NOMO-1 treated with dmso at 0.1 percent for 144 hours (cell line): ENCODE measurements at regions not wholly inside any gene's neighbourhood (a gene's known extent, or its start where the extent isn't known, plus 50 kb on each side); places are given as distances from the start of the nearest gene placed in this dataset.

Experiments used
- DNase-seq: peaks from one replicate; lab custom pipeline; 2025; ENCODE audit not compliant: unreplicated experiment; lab: John Stamatoyannopoulos, UW

- DNase-seq: no peak
Measured at GRCh38 chr12:92537290-92537960, 165.4 kb upstream of the PLEKHG7 start.

DNA sequence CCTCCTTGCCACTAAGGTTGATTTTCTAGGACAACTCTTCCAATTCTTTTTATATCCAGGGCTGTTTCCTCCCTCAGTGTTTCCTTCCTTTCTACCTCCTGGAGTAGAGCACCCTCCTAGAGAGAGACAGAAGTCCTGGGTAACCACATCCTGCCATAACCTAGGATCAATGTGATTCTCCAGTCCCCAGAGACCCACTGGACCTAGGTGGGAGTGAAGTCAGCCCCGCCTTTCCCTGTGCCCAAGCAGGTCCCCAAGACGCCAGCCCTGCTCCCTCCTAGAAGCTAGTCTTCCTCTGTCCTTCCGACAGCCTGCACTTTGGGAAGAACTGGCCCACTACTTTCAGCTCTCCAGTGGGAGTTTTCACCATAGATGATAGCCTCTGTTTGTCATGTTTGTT is 166.8 kb upstream of the PLEKHG7 start:
- no peak for DNase-seq

DNA sequence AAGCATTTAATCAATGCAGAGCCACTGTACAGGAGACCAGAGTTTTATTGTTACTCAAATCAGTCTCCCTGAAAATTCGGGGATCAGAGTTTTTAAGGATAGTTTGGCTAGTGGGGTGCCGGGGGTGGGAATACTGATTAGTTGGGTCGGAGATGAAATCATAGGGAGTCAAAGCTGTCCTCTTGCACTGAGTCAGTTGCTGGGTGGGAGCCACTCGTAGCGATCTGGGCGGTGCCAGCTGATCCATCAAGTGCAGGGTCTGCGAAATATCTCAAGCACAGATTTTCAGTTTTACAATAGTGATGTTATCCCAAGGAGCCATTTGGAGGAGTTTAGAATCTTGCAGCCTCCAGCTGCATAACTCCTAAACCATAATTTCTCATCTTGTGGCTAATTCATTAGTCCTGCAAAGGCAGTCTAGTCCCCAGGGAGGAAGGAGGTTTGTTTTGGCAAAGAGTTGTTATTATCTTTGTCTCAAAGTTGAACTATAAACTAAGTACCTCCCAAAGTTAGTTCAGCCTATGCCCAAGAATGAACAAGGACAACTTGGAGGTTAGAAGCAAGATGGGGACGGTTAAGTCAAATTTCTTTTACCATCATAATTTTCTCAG is 169.4 kb upstream of the PLEKHG7 start:
- no peak for DNase-seq

GRCh38 chr12:92530706-92531105 is 172.1 kb upstream of the PLEKHG7 start:
- DNase-seq: no peak

GRCh38 chr12:92529944-92530343 is 172.8 kb upstream of the PLEKHG7 start:
- DNase-seq: no peak

DNA sequence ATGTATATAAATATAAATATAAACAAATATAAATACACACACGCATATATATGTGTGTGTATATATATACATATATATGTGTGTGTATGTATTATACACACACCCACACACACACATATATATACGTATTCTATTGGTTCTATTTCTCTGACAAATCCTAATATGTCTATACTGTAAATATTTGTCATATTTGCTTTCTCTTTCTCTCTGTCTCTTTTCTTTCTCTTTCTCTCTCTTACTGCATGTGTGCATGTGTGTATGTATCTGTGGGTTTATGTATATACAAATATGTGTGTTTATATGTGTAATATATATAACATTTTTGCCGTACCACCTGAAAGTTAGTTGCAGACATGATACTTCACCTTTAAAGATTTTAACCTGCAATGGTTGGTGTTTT is 174.2 kb upstream of the PLEKHG7 start:
- no peak for DNase-seq

DNA sequence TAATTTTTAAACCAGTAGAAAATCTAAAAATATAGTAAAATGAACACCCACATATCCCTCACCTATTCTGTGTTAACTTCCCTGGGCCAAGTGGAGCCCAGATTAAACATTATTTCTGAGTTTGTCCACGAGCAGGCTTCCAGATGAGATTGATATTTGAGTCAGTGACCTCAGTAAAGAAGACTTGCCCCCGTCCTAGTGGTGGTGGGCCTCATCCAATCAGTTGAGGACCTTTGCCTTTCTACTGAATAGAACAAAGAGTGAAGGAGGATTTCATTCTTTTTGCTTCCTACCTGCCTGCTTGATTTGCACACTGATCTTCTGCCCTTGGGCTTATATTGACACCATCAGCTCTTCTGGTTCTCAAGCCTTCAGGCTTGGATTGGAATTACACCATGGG is 174.7 kb upstream of the PLEKHG7 start:
- no peak for DNase-seq

DNA sequence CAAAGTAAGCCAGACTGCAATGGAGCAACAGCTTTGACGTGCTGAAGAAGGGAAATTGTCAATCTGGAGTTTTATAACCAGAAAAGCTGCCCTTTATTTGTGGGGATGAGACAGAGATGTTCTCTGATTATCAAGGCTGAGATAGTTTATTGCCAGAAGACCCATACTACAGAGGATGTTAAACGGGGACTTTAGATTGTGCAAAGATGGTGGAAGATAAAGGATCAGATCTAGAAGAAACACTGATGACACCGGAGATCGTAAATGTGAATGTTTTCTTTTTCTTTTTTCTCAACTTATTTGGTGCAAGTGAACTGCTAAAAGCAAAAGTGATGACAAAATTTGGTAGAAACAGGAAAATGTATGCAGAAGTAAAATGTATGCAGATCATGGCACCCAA is 178.3 kb upstream of the PLEKHG7 start:
- no peak for DNase-seq

DNA sequence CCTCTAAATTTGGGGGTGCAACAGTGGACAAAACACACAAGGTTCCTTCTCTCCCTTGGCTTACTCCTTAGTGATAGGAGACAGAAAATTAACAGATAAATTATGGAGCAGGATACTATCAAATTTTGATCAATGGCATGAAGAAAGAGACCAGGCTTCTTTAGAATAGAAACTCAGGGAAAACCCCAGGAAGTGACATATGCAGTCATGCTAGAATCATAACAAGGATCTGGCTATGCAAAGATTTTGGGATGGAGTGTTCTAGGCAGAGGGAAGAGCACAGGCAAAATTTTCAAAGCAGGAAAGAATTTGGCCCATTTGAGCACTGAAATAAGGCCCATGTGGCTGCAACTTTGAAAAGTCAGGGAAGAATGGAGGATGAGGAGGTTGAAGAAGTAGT is 182.3 kb upstream of the PLEKHG7 start:
- no peak for DNase-seq

DNA sequence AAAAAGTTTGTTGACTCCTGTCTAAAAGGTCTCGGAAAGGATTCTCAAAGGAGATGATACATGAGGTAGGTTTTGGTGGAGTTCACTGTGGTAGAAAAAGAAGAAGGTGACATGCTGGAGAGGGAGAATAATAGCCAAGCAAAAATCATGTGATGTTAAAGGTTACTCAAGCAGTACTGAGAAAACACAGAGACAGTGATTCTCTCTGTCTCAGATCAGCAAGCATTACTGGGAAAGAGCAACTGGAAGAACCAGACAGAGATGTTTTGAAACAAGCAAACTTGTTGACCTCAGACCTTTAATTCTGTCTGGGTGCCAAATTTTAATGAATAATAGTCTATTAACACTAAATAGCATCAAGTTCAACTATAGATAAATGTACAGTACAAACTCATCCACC is 183.5 kb upstream of the PLEKHG7 start:
- DNase-seq: no peak

DNA sequence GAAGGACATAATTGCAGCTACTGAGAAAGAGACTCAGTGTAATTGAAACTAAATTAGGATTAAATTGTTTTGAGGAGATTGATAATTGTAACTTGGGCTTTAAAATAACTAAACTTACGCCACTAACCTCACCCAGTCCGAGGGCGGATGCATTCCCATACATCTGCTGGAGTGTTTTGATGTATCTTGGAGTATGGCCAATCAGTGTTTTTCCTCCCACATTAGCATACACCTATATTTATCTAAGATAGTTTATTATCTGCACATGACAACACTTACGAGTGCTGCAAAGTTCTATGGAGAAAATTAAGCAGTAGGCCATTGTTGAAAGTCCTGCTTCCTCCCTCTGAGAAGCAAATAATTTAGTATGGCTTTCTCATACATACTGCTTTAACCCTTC is 184.7 kb upstream of the PLEKHG7 start:
- DNase-seq: no peak

DNA sequence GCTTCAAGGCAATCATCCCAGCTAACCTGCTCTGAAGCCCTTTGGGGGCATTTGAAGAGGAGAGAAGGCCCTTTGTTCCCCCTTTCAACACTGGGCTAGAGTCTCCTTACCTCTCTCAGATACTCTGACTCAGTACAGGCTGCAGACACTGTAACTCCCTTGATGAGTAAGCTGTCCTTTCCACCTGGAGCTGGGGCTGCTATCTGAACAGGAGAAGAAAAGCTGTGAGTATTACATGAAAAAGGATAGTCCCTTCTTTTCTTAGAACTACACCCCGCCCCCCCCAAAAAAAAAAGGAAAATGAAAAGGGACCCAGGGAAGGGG is 186.6 kb upstream of the PLEKHG7 start:
- DNase-seq: no peak

DNA sequence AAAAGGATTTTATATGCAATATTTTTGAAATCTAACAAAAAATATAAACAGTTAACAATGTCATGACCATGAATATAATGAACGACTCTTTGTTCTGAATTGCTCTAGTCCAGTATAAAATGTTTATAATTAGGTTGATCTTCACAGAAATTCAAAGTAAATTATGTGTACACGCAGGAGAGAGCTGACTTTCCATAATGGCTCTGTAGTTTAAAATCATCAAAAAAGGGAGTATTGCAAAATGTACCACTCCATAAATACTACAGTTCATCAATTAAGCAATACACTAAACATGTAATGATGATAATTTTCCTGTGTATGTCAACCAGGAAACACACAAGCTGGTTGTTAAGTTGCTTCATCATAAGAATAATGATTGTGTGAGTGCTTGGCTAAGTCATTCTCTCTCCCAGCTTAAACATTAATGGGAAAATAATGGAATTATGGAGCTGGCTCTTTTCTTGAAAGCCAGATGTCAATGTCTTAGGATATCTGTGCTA is 189.5 kb upstream of the PLEKHG7 start:
- DNase-seq: no peak

- no peak for DNase-seq
Measured at GRCh38 chr12:92511786-92512185, 191.0 kb upstream of the PLEKHG7 start.

DNA sequence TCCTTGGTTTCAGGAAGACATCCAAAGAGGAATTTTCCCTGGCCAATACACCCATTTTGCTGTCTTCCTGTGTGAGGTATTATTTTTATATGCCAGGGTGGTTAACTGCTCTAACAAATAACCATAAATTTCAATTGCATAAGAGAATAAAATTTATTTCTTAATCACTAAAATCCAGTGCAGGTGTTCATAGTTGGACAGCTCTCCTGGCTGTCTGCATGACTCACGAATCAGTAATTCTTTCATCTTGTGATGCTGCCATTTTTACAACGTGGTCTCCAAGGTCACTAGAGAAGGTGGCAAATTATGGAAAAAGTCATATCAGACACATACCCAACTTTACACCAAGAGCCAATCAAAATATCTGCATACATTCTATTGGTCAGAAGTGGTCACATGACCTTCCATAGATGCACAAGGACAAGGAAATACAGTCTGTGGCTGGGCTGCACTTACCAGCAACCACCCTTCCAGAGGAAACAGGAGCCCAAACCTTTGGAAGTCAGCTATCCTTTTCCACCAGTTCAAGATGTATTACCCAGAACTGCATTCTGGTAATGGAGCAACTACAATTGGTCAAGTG is 193.5 kb upstream of the PLEKHG7 start:
- no peak for DNase-seq

GRCh38 chr12:92506891-92507290 is 195.9 kb upstream of the PLEKHG7 start:
- DNase-seq: no peak

DNA sequence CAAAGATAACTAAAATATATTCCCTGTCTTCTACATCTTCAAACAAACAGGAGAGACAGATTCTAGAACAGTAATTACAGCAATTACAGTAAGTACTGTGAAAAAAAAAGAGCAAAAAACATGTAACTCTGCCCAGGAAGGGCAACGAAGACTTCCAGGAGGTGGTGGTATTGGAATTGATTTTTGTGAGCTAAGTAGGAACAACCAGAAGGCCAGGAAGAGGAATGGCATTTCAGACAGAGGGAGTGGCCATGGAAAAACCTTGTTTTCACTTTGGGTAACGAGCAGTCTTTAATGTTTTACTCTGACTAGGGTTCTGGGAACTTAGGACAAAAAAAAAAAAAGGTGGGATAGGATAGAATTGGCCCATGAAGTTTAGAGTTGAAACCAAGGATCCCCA is 196.3 kb upstream of the PLEKHG7 start:
- DNase-seq: no peak

DNA sequence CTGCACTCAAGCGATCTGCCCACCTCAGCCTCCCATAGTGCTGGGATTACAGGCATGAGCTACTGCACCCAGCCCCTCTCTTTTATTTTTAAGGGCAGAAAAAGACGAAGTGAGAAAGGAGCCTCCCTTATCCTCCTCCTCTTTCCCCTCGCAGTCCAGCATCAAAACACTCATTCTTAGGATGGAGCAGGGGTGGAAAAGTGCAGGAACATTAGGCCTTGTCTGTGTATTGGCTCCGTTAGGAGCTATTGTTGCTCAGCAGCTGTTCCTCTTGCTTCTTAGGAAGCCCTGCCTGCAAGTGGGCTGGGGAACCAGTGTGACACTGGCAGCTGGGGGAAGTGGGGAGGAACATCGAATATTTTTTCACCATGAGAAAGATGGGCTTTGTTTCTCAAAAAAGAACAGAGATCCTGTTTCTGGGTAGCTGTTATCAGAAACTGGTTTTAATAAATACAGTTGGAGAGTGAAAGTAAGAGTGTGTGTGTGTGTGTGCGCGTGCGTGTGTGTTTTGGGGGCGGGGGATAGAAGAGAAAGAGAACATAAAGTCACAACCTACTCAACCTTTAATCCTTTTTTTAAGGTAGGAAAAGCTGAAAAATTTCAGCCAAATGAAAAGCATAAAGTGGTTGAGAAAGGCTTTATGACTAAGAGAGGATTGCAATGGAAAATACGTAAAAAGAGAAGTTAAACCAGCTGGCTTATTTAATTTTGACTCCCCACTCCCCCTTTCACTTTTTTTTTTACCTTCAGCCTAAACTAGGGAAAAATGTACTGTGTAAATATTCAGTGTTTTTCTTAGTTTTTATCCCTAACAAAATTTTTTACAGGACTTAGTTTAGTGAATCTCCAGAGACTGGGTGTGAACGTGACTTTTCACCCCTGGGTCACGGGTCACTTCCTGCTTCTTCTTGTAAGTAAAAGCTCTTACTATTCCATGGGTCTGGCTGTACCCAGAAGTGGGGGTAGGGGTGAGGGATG is 197.2 kb upstream of the PLEKHG7 start:
- peak; percentile 19 for DNase-seq

DNA sequence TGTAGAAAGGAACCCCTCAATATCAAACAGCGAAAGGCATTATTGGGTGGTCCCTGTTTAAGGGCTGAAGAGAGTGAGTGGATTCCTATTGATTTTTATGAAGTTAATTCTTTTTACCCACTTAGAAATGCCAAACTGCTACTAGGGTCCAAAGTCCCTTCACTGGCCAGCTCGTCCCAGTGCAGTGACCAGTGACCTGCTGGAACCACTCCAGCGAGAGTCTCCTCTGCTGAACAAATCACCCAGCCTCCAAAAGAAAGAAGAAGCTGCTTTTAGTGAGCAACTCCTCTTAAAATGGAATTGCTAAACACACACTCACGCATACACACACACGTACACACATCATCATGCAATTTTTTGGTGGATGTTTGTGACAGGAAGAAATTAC is 198.2 kb upstream of the PLEKHG7 start:
- DNase-seq: no peak

DNA sequence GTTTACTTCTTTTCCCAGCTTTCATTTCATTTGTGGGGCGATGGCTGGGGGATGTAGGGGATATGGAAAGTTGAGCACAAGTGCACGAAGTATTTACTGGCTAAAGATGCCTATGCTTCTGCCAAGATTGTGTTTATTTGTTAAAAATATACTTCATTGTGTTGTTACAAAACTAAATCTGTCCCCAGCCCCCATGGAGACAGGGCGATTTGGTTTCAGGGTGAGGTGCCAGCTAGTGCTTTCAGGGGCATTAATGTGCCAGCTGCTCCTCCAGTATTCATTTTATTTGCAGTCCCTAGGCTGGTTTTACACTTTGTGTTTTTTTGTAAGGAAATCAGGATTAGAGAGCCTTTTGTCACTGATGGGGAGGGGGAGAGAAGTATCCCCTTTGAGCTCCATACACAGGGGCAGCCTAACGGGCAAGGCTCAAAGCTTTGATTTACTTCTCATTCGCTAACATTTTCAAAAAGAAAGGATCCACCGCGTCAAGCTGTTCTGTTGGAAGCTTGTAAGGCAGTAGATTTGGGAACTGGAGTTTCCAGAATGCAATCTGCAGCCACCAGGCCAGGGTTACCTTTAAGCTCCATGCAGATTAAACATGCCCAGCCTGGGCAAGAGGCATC is 198.7 kb upstream of the PLEKHG7 start:
- DNase-seq: no peak
